Colonic mucosa (tissue), 4 donors: ENCODE measurements at regions not wholly inside any gene's neighbourhood (a gene's known extent, or its start where the extent isn't known, plus 50 kb on each side); places are given as distances from the start of the nearest gene placed in this dataset.

ENCODE experiments used
- DNase-seq: peaks from one replicate; pipeline ENCODE4 v3.0.0-alpha.2; 2020
- H3K27ac ChIP-seq: fragments of 200-600 bp; one replicate; pipeline ENCODE4 v1.8.0; 2021
- H3K27me3 ChIP-seq: fragments of 200-600 bp; one replicate; pipeline ENCODE4 v1.8.0; 2021
- H3K36me3 ChIP-seq: fragments of 200-600 bp; one replicate; pipeline ENCODE4 v1.8.0; 2021
- H3K4me1 ChIP-seq: fragments of 200-600 bp; one replicate; pipeline ENCODE4 v1.8.0; 2021; ENCODE audit warnings: mild to moderate bottlenecking
- H3K4me3 ChIP-seq: fragments of 200-600 bp; one replicate; pipeline ENCODE4 v1.8.0; 2021
- H3K9ac ChIP-seq, 2 donors: one replicate each; pipeline ENCODE4 v1.7.0; 2013; ENCODE audit warnings: control low read depth in 2 of 2, low read depth in 2 of 2, low read length in 2 of 2
- H3K9me3 ChIP-seq: fragments of 200-600 bp; one replicate; pipeline ENCODE4 v1.8.0; 2021
- intact Hi-C: fragments of 100-400 bp; cut with DNase I; formaldehyde crosslinking; loops from one replicate; pipeline ENCODE4 v1.14.1; 2022
- TF ChIP-seq, protein P1 (sequence below): fragments of 200-600 bp; IDR thresholded peaks from one replicate; pipeline ENCODE4 v1.8.0; 2022; ENCODE audit warnings: antibody characterized with exemption, mild to moderate bottlenecking
- donor health status: healthy.
- donor health status: DM: no; HTN: no; CAD: no.
- donor health status: DM: no; HTN: no; CAD: no.

DNA sequence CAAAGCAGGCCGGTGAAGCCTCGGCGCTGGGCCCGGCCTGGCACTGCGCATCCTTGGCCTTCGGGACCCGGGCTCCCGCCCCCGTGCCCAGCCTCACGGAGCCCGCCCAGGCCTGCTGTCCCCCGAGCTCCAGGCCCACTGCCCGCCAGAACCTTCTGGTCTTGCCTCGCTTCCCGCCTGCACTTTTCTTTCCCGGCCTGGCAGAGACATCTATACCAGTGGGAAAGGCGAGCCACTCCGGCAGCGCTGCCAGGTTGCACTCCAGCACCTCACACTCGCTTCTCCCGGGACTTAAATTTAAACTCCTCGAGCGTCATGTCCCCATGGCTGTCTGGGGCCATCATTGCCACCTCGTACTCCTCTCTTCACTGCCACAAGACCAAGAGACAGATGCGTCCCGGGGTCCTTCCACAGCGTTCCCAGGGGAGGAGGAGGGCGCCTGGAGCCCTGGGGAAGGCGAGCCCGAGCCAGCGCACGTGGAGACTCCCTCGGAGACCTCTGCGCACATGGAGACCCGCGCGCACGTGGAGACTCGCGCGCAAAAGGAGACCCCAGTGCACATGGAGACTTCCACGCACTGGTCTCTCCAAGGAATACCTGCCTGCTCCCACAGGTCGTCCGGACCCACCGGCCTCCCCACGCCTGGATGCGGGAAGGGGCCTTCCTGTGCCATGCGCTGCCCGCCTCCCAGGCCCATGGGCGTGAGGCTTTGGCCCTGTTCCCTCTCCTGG lies 253.1 kb upstream of the SALL3 start:
- DNase-seq: no peak
- Histone ChIP-seq H3K9ac (no peak overlapping the region), H3K27me3 (no peaks in the 10 kb centered on the region), H3K9me3 (no peaks in the 10 kb centered on the region), H3K27ac (no peak overlapping the region), H3K4me1 (no peaks in the 10 kb centered on the region), H3K36me3 (no peaks in the 10 kb centered on the region), H3K4me3 (no peak overlapping the region)
- intact Hi-C loops: no loop called here
- TF ChIP-seq, protein P1, sequence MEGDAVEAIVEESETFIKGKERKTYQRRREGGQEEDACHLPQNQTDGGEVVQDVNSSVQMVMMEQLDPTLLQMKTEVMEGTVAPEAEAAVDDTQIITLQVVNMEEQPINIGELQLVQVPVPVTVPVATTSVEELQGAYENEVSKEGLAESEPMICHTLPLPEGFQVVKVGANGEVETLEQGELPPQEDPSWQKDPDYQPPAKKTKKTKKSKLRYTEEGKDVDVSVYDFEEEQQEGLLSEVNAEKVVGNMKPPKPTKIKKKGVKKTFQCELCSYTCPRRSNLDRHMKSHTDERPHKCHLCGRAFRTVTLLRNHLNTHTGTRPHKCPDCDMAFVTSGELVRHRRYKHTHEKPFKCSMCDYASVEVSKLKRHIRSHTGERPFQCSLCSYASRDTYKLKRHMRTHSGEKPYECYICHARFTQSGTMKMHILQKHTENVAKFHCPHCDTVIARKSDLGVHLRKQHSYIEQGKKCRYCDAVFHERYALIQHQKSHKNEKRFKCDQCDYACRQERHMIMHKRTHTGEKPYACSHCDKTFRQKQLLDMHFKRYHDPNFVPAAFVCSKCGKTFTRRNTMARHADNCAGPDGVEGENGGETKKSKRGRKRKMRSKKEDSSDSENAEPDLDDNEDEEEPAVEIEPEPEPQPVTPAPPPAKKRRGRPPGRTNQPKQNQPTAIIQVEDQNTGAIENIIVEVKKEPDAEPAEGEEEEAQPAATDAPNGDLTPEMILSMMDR: no peak

DNA sequence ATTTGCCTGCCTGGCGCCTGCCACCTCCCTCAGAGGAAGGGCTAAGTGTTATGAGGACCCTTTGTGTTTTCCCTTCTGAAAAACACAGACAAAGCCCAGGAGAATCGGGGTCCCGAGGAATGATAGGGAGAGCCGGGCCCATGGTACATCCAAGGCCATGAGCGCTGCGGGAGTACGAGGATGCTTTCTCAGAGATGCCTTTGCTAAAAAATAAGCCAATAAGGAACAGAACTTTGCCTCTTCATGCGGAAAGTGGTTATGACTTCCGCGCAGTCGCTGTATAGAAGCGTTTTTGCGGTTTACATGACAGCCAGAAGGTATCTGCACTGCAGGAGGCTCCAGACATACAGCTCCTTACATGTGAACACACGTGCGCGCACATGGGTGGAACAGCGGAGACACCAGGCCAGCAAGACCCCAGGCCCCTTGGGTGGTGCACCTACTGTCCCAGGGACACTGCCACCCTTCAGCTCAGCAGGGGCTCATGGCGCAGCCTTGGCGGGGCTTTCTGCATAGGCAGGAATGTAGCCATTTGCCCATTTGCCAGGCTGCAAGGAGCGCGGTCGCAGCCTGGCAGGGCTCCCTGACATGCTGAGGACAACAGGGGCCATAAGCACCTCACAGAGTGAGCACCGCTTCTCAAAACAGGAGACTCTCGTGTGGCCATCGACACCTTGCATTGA lies 252.4 kb upstream of the SALL3 start:
- Histone ChIP-seq H3K4me1 (no peaks in the 10 kb centered on the region), H3K9ac (no peak overlapping the region), H3K27me3 (no peaks in the 10 kb centered on the region), H3K9me3 (no peaks in the 10 kb centered on the region), H3K4me3 (no peak overlapping the region), H3K27ac (no peak overlapping the region), H3K36me3 (no peaks in the 10 kb centered on the region)
- intact Hi-C loops: no loop called here
- TF ChIP-seq, protein P1: no peak
- DNase-seq: no peak

DNA sequence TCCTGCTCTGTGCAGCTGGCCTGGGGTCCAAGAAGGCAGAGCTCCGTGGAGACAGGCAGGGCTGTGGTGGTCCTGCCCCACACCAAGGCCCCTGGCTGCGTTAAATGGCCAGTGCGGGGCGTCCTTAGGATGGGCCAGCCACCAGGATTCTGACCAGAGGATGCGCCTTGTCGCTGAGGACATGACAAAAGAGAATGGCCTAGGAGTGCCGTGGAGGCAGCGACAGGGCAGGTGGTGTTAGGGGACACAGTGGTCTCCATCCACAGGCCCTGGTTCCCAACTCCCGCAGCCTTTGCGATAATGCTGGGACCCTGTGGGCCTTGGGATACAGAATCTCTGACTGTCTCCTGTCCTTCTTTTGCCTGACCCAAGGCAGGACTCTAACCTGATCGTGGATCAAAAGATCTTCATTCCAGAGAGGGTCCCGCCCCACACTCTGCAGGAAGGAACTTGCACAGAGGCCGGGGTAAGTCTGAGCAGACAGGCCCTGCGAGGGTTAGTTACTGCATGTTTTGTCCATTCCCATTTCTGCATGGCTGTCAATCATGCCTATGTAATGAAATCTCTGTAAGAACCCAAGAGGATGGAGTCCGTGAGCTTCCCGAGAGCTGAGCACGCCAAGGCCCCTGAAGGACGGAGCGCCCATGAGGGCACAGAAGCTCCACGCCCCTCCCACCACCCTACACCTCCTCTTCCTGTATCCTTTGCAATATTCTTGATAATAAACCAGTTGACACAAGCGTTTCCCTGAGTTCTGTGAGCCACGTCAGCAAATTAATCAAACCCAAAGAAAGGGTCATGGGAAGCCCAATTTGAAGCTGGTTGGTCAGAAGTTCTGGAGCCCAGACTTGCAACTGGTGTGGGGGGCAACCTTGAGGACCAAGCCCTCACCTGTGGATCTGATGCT lies 251.5 kb upstream of the SALL3 start:
- no peak for DNase-seq

DNA sequence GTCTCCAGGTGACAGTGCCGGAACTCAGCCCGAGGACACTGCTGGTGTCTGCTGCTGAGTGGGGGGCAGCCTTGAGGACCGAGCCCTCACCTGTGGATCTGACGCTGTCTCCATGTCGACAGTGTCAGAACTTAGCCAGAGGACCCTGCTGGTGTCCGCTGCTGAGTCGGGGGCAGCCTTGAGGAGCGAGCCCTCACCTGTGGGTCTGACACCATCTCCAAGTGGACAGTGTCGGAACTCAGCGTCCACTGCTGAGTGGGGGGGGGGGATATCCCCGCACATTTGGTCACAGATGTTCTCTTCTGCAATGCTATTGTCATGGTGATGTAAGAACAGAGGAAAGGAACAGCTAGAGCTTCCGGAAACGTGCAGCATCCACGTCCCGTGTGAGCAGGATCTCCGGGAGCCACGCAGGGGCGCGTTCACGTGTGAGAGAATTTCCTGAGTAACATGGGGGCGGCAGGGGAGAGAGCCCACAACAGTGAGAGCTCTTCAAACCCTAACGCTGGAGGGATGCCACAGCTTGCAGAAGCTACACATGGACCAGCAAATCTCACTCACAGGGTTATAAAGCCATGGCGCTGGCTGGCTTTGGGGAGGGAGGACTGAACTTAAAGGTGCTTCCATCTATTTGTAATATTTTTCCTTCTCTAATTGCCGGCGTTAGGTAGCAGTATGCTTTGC lies 250.7 kb upstream of the SALL3 start:
- no peak for DNase-seq
- Histone ChIP-seq H3K27me3 (no peaks in the 10 kb centered on the region), H3K4me1 (no peaks in the 10 kb centered on the region), H3K4me3 (no peak overlapping the region), H3K36me3 (no peaks in the 10 kb centered on the region), H3K9me3 (no peaks in the 10 kb centered on the region), H3K9ac (no peak overlapping the region), H3K27ac (no peak overlapping the region)
- TF ChIP-seq, protein P1: no peak
- intact Hi-C loops: no loop called here

More for the DNA sequence above, 251.5 kb upstream of the SALL3 start:
- intact Hi-C loops: no loop called here
- Histone ChIP-seq H3K4me1 (no peaks in the 10 kb centered on the region), H3K27ac (no peak overlapping the region), H3K9ac (no peak overlapping the region), H3K4me3 (no peak overlapping the region), H3K36me3 (no peaks in the 10 kb centered on the region), H3K9me3 (no peaks in the 10 kb centered on the region), H3K27me3 (no peaks in the 10 kb centered on the region)
- TF ChIP-seq, protein P1: no peak

DNA sequence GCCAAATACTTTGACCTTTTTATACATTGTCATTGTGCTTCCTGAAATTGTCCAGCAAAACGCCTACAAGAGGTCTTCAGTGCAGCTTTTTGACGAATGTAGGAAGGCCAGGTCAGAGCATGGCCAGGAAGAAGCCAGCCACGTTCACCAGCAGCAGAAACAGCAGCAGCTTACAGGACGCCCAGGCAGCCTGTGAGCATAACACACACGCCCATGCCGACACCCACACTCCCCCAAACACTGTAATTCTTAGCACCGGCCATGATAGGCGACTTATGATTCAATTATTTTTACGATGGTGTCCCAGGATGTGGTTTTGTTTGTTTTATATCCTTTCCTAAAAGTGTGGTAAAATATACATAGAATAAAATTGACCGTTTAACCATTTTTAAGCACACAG lies 249.1 kb upstream of the SALL3 start:
- H3K27me3 ChIP-seq: no peaks in the 10 kb centered on the region
- H3K9me3 ChIP-seq: no peaks in the 10 kb centered on the region
- DNase-seq: no peak
- no peak overlapping the region for H3K4me3 ChIP-seq
- TF ChIP-seq, protein P1: no peak
- no peaks in the 10 kb centered on the region for H3K4me1 ChIP-seq
- intact Hi-C loops: no loop called here
- H3K9ac ChIP-seq: no peak overlapping the region
- no peaks in the 10 kb centered on the region for H3K36me3 ChIP-seq
- no peak overlapping the region for H3K27ac ChIP-seq
